IMR-90 (cell line): ENCODE measurements at regions not wholly inside any gene's neighbourhood (a gene's known extent, or its start where the extent isn't known, plus 50 kb on each side); places are given as distances from the start of the nearest gene placed in this dataset.

Source experiments
- ATAC-seq: fragments of 200-7000 bp; cut with Tn5 transposase; 2 replicates; pipeline ENCODE4 v1.9.1; 2020; ENCODE audit warnings: low read depth, mild to moderate bottlenecking, moderate library complexity
- BruUV-seq: library from RNA; stranded (reverse); fragments of 400-500 nt; replicated peaks from 2 replicates; lab custom pipeline; 2021; lab: Mats Ljungman, UMichigan
- CTCF ChIA-PET: fragments of 300-600 bp; formaldehyde crosslinking; extraction: SDS; loops from one replicate; lab custom pipeline; 2021; ENCODE audit warnings: antibody characterized with exemption; lab: Yijun Ruan, JAX
- POLR2A ChIA-PET: fragments of 300-600 bp; sonication (Branson Sonifier 250); formaldehyde crosslinking; loops from one replicate; lab custom pipeline; 2022; ENCODE audit warnings: antibody characterized with exemption; ENCODE audit not compliant: unreplicated experiment; lab: Charles Lee
- DNase-seq: peaks from one replicate; pipeline ENCODE4 v3.0.0; 2013
- H2AFZ ChIP-seq: replicated peaks from 2 replicates; pipeline ENCODE3; 2013; ENCODE audit warnings: low read length, mild to moderate bottlenecking; ENCODE audit not compliant: poor library complexity
- H2AK5ac ChIP-seq: 2 replicates; pipeline ENCODE4 v1.6.1; 2013; ENCODE audit warnings: low read depth, low read length, inconsistent platforms
- H2AK9ac ChIP-seq: replicated peaks from 2 replicates; pipeline ENCODE3; 2013; ENCODE audit warnings: mild to moderate bottlenecking, low read depth, low read length, moderate library complexity; ENCODE audit not compliant: poor library complexity
- H2BK120ac ChIP-seq: 2 replicates; pipeline ENCODE4 v1.6.1; 2013; ENCODE audit warnings: low read depth, low read length, inconsistent platforms
- H2BK15ac ChIP-seq: 3 replicates; pipeline ENCODE4 v1.6.1; 2013; ENCODE audit warnings: low read depth, low read length, inconsistent platforms
- H2BK20ac ChIP-seq: 2 replicates; pipeline ENCODE4 v1.6.1; 2013; ENCODE audit warnings: low read depth, mild to moderate bottlenecking, inconsistent platforms, low read length, moderate library complexity
- H2BK5ac ChIP-seq: 2 replicates; pipeline ENCODE4 v1.6.1; 2013; ENCODE audit warnings: mild to moderate bottlenecking, low read depth, low read length, inconsistent platforms; ENCODE audit not compliant: poor library complexity, severe bottlenecking
- H3K14ac ChIP-seq: replicated peaks from 2 replicates; pipeline ENCODE4 v1.6.1; 2013; ENCODE audit warnings: low read depth, low read length, inconsistent platforms
- H3K18ac ChIP-seq: 2 replicates; pipeline ENCODE4 v1.6.1; 2013; ENCODE audit warnings: low read depth, low read length, control low read depth
- H3K23ac ChIP-seq: 2 replicates; pipeline ENCODE4 v1.6.1; 2013; ENCODE audit warnings: low read depth, low read length, inconsistent platforms
- H3K27ac ChIP-seq: 2 replicates; pipeline ENCODE4 v1.5.1; 2013; ENCODE audit warnings: mild to moderate bottlenecking, control low read depth, low read length; ENCODE audit not compliant: insufficient read depth
- H3K27me3 ChIP-seq: 2 replicates; pipeline ENCODE4 v1.6.1; 2013; ENCODE audit warnings: low read length; ENCODE audit not compliant: control insufficient read depth, insufficient read depth
- H3K36me3 ChIP-seq: 2 replicates; pipeline ENCODE4 v1.6.1; 2013; ENCODE audit warnings: low read length, mixed read lengths; ENCODE audit not compliant: control insufficient read depth, insufficient read depth
- H3K4ac ChIP-seq: 2 replicates; pipeline ENCODE4 v1.6.1; 2013; ENCODE audit warnings: low read depth, low read length, inconsistent platforms
- H3K4me1 ChIP-seq: 2 replicates; pipeline ENCODE4 v1.6.1; 2013; ENCODE audit warnings: low read length, mixed read lengths; ENCODE audit not compliant: control insufficient read depth, insufficient read depth
- H3K4me2 ChIP-seq: 2 replicates; pipeline ENCODE4 v1.6.1; 2013; ENCODE audit warnings: low read depth, mild to moderate bottlenecking, control low read depth, low read length, moderate library complexity
- H3K4me3 ChIP-seq: 2 replicates; pipeline ENCODE4 v1.5.1; 2013; ENCODE audit warnings: low read depth, mild to moderate bottlenecking, control low read depth, low read length, moderate library complexity; ENCODE audit not compliant: insufficient read depth
- H3K56ac ChIP-seq: 2 replicates; pipeline ENCODE4 v1.6.1; 2013; ENCODE audit warnings: low read length, inconsistent platforms; ENCODE audit not compliant: insufficient read depth; ENCODE audit errors: extremely low read depth
- H3K79me1 ChIP-seq, 2 experiments: 2 replicates each; pipeline ENCODE4 v1.6.1; 2013; ENCODE audit warnings: low read length in 2 of 2, inconsistent platforms in 1 of 2, low read depth in 1 of 2
- H3K9ac ChIP-seq: 2 replicates; pipeline ENCODE4 v1.6.1; 2013; ENCODE audit warnings: low read depth, low read length, control low read depth
- H3K9me1 ChIP-seq: 2 replicates; pipeline ENCODE4 v1.6.1; 2013; ENCODE audit warnings: low read length, inconsistent platforms; ENCODE audit not compliant: insufficient read depth
- H3K9me3 ChIP-seq: 2 replicates; pipeline ENCODE4 v1.6.1; 2013; ENCODE audit warnings: low read length; ENCODE audit not compliant: control insufficient read depth, insufficient read depth
- H4K20me1 ChIP-seq: 2 replicates; pipeline ENCODE4 v1.6.1; 2013; ENCODE audit warnings: low read length, inconsistent platforms; ENCODE audit not compliant: insufficient read depth
- H4K5ac ChIP-seq: 2 replicates; pipeline ENCODE4 v1.6.1; 2013; ENCODE audit warnings: mild to moderate bottlenecking, low read depth, low read length, control low read depth
- H4K8ac ChIP-seq, 2 experiments: 2 replicates each; pipeline ENCODE4 v1.6.1; 2013; ENCODE audit warnings: low read depth in 2 of 2, low read length in 2 of 2, control low read depth in 1 of 2, inconsistent platforms in 1 of 2
- H4K91ac ChIP-seq: 2 replicates; pipeline ENCODE4 v1.6.1; 2013; ENCODE audit warnings: low read depth, low read length, inconsistent platforms; ENCODE audit not compliant: insufficient read depth
- BHLHE40 ChIP-seq: fragments of 150-350 bp; IDR thresholded peaks from 2 replicates; pipeline ENCODE4 v1.6.1; 2016; ENCODE audit warnings: mild to moderate bottlenecking, low read depth, low read length
- CHD1 ChIP-seq: IDR thresholded peaks from 2 replicates; pipeline ENCODE4 v1.6.1; 2012; ENCODE audit warnings: low read depth, low read length, improper control_type of control experiment
- CTCF ChIP-seq: conservative IDR thresholded peaks from 2 replicates; pipeline ENCODE4 v1.5.1; 2012; ENCODE audit warnings: mild to moderate bottlenecking, low read depth, low read length, improper control_type of control experiment
- MAFK ChIP-seq: IDR thresholded peaks from 2 replicates; pipeline ENCODE4 v1.6.1; 2012; ENCODE audit warnings: low read depth, low read length, improper control_type of control experiment
- MAZ ChIP-seq: IDR thresholded peaks from 2 replicates; pipeline ENCODE4 v1.6.1; 2012; ENCODE audit warnings: low read depth, mild to moderate bottlenecking, low read length, improper control_type of control experiment, moderate library complexity, borderline replicate concordance
- RAD21 ChIP-seq: IDR thresholded peaks from 2 replicates; pipeline ENCODE4 v1.6.1; 2012; ENCODE audit warnings: low read length, improper control_type of control experiment
- RFX5 ChIP-seq: IDR thresholded peaks from 2 replicates; pipeline ENCODE4 v1.8.0; 2012; ENCODE audit warnings: low read depth, mild to moderate bottlenecking, low read length, moderate library complexity
- SMC3 ChIP-seq: fragments of 150-350 bp; IDR thresholded peaks from 2 replicates; pipeline ENCODE4 v1.6.1; 2016; ENCODE audit warnings: low read depth, mild to moderate bottlenecking, antibody characterized with exemption, low read length, moderate library complexity
- WGBS, 2 experiments: methylation state at CpG; one replicate each; pipeline versions ENCODE4 v1.1.5 to v1.1.7; 2013; ENCODE audit warnings: missing lambda C conversion rate in 2 of 2; ENCODE audit not compliant: insufficient read length in 1 of 2; ENCODE audit errors: extremely low coverage in 2 of 2; 5-methylcytosine and 5-hydroxymethylcytosine counted together
- dilution Hi-C: fragments of 300-500 bp; cut with HindIII; formaldehyde crosslinking; loops from one replicate; pipeline ENCODE4 v1.14.3; 2018; ENCODE audit warnings: low sequenced_read_pairs; ENCODE audit not compliant: unreplicated experiment
- in situ Hi-C: fragments of 300-500 bp; cut with MboI; formaldehyde crosslinking; loops from 3 replicates; pipeline ENCODE4 v1.14.3; 2019; ENCODE audit warnings: low sequenced_read_pairs, inconsistent platforms, mixed read lengths
- intact Hi-C: fragments of 100-400 bp; cut with micrococcal nuclease; formaldehyde crosslinking; loops from 2 replicates; pipeline ENCODE4 v1.10.0; 2022

- dilution Hi-C loops (no loop called here), in situ Hi-C loops (no loop called here), intact Hi-C loops (no loop called here)
- Histone ChIP-seq H2AFZ (no peak overlapping the region), H2BK120ac (no peak overlapping the region), H3K23ac (no peak overlapping the region), H3K9ac (no peak overlapping the region), H4K91ac (no peak overlapping the region), H3K36me3 (no peaks in the 10 kb centered on the region), H3K9me1 (no peaks in the 10 kb centered on the region), H3K4me1 (no peaks in the 10 kb centered on the region), H2BK5ac (no peak overlapping the region), H3K9me3 (no peaks in the 10 kb centered on the region), H3K56ac (no peak overlapping the region), H3K79me1 (no peaks in the 10 kb centered on the region), H2AK5ac (no peak overlapping the region), H4K20me1 (no peaks in the 10 kb centered on the region), H2BK20ac (no peak overlapping the region), H3K27me3 (no peaks in the 10 kb centered on the region), H2BK15ac (no peak overlapping the region), H3K18ac (no peak overlapping the region), H3K4me3 (no peak overlapping the region), H3K27ac (no peak overlapping the region), H3K4ac (no peak overlapping the region), H2AK9ac (no peak overlapping the region), H4K5ac (no peak overlapping the region), H3K14ac (no peak overlapping the region), H3K4me2 (no peak overlapping the region), H4K8ac (no peak overlapping the region)
- ATAC-seq (no peak), DNase-seq (no peak)
- no TSS peak for BruUV-seq
- ChIA-PET POLR2A (no interaction called here), CTCF (no interaction called here)
- TF ChIP-seq MAZ, result no peak
- no peak for TF ChIP-seq CTCF
- no peak for TF ChIP-seq BHLHE40
- no peak for TF ChIP-seq RFX5
- no peak for TF ChIP-seq SMC3
- no peak for TF ChIP-seq RAD21
- no peak for TF ChIP-seq MAFK
- TF ChIP-seq CHD1, result no peak
- WGBS, 2 experiments, result no CpG with 5 or more reads among the region's 2 CpGs
Observed at GRCh38 chr4:110268352-110268751, 69.9 kb upstream of the ELOVL6 start.
